NCI-H1436 treated with DMSO at 0.1 percent for 48 hours (cell line): ENCODE measurements at regions not wholly inside any gene's neighbourhood (a gene's known extent, or its start where the extent isn't known, plus 50 kb on each side); places are given as distances from the start of the nearest gene placed in this dataset.

Experiments used
- DNase-seq: peaks from one replicate; lab custom pipeline; 2025; lab: John Stamatoyannopoulos, UW

GRCh38 chr17:77365584-77366186 lies 224.9 kb downstream of the SEC14L1 start:
- peak; percentile 60 for DNase-seq

- no peak for DNase-seq
Measured at GRCh38 chr17:77366206-77366557, 225.4 kb downstream of the SEC14L1 start.

- no peak for DNase-seq
Measured at GRCh38 chr17:77366558-77367245, 225.9 kb downstream of the SEC14L1 start.

- no peak for DNase-seq
Measured at GRCh38 chr17:77369544-77369971, 228.8 kb downstream of the SEC14L1 start.

GRCh38 chr17:77370586-77370985 lies 229.8 kb downstream of the SEC14L1 start:
- no peak for DNase-seq

- DNase-seq, result no peak
Measured at GRCh38 chr17:77371117-77371887, 230.5 kb downstream of the SEC14L1 start.

- DNase-seq, result no peak
Measured at GRCh38 chr17:77371888-77372443, 231.2 kb downstream of the SEC14L1 start.

- DNase-seq, result no peak
Measured at GRCh38 chr17:77372444-77373298, 231.9 kb downstream of the SEC14L1 start.

GRCh38 chr17:77373299-77374169 lies 232.8 kb downstream of the SEC14L1 start:
- no peak for DNase-seq

- no peak for DNase-seq
Measured at GRCh38 chr17:77374170-77374936, 233.6 kb downstream of the SEC14L1 start.

GRCh38 chr17:77375108-77375916 lies 234.5 kb downstream of the SEC14L1 start:
- no peak for DNase-seq

- DNase-seq, result no peak
Measured at GRCh38 chr17:77375917-77376651, 235.3 kb downstream of the SEC14L1 start.

GRCh38 chr17:77376795-77377709 lies 236.3 kb downstream of the SEC14L1 start:
- DNase-seq, result no peak

- DNase-seq, result no peak
Measured at GRCh38 chr17:77377710-77378235, 237.0 kb downstream of the SEC14L1 start.

GRCh38 chr17:77378318-77379064 lies 237.7 kb downstream of the SEC14L1 start:
- no peak for DNase-seq

- no peak for DNase-seq
Measured at GRCh38 chr17:77379065-77379428, 238.3 kb downstream of the SEC14L1 start.

- no peak for DNase-seq
Measured at GRCh38 chr17:77379832-77380231, 239.1 kb downstream of the SEC14L1 start.
